ENCODE measurements at regions not wholly inside any gene's neighbourhood (a gene's known extent, or its start where the extent isn't known, plus 50 kb on each side); places are given as distances from the start of the nearest gene placed in this dataset.
"Not testable (repeated sequence)": the region's sequence is repeated elsewhere in the genome, so short reads cannot be mapped to it uniquely, and the experiment has no call there.

- DNase-seq, result no peak
Observed at GRCh38 chr10:29714096-29714874, 79.5 kb upstream of the SVIL start.

DNA sequence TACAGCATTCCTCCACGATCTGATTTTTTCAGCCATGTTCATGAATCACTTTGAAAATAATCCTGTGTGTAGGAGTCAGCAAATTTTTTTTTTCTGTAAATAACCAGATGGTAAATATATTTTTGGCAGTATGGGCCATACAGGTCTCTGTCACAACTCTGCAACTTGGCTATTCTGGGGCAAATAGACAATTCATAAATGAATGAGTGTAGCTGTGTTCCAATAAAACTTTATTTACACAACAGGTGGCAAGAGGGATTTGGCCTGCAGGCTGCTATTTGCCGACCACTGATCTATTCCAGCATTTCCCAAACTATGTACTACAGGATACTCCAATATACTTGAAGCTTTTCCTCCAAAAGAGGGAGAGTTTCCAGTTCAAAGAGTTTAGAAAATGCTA is 78.7 kb upstream of the SVIL start:
- no peak for DNase-seq

DNA sequence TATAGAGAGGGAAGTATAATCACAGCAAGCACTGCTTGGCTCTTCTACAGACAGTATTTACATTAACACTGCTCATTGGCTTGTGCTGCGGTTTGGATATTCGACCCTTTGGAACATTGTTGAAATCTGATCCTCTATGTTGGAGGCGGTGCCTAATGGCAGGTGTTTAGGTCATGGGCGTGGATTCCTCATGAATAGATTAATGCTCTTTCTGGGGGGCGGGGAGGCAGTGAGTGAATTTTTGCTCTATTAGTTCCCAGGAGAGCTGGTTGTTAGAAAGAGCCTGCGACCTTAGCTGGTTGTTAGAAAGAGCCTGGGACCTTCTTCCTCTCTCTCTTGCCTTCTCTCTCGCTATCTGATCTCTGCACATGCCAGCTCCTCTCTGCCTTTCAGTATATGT is 77.3 kb upstream of the SVIL start:
- DNase-seq, result no peak

DNA sequence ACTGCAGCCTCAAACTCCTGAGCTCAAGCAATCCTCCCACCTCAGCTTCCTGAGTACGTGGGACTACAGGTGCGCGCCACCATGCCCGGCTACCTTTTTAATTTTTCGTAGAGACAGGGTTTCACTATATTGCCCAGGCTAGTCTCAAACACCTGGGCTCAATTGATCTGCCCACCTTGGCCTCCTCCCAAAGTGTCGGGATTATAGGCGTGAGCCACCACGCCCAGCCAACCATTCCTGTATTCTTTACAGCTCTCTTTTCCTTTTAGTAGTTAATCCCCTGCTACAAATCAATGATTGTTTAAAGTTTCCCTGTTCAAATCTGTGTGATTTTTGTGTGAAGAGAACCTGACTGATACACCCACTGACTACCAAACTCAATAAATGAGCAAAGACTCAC is 75.4 kb upstream of the SVIL start:
- DNase-seq, result no peak

DNA sequence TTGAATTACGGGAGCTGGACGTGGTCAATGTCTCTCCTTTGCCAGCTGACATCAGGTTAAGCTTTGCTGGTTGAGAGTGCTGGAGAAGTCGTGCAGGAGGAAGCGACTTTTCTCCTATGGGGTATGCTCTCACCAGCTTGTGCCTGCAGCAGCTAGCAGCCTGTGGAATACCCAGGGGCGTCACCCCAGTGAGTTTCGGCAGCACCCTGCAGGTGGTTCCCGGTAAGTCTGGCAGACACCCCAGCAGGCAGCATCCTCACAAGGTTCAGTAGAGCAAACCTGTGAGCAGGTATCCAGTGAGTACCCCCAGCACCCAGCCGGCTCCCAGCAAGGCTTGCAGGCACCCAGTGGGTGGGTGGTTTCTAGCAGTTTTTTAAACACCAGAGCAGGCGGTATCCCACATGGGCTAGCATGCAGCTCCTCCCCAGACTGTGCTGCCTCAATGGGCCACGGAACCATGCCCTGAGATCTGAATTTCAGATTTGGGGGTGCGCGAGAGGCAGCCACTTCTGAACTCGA is 74.8 kb upstream of the SVIL start:
- no peak for DNase-seq

GRCh38 chr10:29703271-29703670 is 68.5 kb upstream of the SVIL start:
- no peak for DNase-seq

GRCh38 chr10:29702273-29703164 is 67.7 kb upstream of the SVIL start:
- no peak for DNase-seq

- no peak for DNase-seq
Observed at GRCh38 chr10:29701306-29701705, 66.5 kb upstream of the SVIL start.

DNA sequence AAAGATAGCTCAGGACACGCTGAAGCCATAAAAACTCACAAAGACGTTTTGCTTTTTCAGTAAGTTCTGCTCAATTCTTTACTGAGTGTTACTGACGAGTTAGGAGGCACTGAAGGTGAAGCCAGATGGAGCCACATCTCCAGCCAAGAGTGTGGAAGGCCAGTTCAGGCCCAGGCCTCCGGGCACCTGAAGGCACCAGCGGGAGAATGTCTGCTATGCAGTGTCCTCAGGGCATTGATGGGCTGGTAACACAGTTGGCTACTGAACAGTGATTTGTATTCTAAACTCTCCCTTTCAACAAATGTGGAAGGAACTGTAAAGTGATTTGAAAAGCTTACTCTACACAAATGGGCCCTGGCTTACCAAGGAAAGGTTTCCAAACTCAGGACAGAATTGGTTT is 64.8 kb upstream of the SVIL start:
- DNase-seq, result no peak

DNA sequence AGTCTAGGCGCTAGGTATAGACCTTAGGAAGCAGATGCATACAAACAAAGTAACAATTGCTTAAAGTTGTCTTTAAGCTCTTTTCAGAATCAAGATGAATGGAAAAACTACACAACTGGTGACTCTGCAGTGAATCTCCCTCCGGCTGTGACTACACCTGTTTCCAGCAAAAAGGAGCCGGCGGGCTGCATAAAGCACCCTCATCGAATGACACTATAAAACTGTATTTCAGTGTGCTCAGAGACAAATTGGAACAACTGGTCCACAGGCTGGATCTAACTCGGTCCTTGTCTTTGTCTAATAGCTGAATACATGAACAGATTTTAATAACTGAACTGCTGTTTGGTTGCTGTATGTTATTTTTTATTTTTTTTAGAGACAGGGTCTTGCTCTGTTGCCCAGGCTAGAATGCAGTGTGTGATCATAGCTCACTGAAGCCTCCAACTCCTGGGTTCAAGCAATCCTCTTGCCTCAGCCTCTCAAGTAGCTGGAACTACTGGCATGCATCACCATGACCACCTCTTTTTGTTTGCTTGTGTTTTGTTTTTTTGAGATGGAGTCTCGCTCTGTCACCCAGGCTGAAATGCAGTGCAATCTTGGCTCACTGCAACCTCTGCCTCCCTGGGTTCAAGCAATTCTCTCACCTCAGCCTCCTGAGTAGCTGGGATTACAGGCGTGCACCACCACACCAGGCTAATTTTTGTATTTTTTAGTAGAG is 64.2 kb upstream of the SVIL start:
- DNase-seq, result no peak

DNA sequence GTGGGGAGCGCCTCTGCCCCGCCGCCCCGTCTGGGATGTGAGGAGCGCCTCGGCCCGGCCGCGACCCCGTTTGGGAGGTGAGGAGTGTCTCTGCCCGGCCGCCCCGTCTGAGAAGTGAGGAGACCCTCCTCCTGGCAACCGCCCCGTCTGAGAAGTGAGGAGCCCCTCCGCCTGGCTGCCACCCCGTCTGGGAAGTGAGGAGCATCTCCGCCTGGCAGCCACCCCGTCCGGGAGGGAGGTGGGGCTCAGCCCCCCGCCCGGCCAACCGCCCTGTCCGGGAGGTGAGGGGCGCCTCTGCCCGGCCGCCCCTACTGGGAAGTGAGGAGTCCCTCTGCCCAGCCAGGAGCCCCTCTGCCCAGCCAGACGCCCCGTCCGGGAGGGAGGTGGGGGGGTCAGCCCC is 61.8 kb upstream of the SVIL start:
- not testable (repeated sequence) for DNase-seq

DNA sequence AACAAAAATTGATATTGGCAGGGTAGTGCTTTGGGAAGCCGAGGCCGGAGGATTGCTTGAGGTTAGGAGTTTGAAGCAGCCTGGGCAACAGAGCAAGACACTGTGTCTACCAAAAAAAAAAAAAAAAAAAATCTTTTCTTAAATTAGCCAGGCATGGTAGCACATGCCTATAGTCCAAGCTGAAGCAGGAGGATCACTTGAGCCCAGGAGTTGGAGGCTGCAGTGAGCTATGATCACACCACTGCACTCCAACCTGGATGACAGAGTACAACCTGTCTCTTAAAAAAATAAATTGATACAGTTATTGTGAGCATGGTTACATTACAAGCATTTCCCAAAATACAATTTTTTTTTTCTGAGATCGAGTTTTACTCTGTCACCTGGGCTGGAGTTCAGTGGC is 59.4 kb upstream of the SVIL start:
- DNase-seq, result no peak

- no peak for DNase-seq
Observed at GRCh38 chr10:29692121-29692539, 57.4 kb upstream of the SVIL start.

DNA sequence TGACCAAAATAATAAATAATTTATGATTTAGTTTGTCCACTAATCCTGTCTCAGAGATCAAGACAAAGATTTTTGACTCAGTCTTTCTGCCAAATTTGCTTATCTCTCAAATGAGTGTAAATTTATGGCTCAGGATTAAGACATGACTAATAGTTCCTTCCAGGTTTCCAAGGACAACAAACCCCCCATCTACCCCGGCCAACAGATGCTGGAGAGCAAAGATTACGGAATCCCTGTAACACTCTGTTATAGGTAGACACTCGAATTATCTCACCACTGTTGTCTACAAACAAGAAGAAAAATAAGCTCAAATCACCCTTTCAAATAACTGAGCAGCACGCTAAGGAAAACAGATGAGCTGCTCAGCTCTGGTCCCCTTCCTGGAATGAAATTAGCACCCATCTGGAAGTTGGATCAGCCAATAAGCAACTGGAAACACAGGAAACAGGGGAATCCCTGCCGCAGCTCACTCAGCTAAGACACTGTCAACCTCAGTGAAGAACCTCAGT is 56.8 kb upstream of the SVIL start:
- no peak for DNase-seq

GRCh38 chr10:29689001-29689400 is 54.2 kb upstream of the SVIL start:
- DNase-seq, result peak in 1 of 2 donors; percentile 1

- no peak for DNase-seq
Observed at GRCh38 chr10:29688230-29688661, 53.5 kb upstream of the SVIL start.

- no peak for DNase-seq
Observed at GRCh38 chr10:29687421-29688164, 52.8 kb upstream of the SVIL start.

DNA sequence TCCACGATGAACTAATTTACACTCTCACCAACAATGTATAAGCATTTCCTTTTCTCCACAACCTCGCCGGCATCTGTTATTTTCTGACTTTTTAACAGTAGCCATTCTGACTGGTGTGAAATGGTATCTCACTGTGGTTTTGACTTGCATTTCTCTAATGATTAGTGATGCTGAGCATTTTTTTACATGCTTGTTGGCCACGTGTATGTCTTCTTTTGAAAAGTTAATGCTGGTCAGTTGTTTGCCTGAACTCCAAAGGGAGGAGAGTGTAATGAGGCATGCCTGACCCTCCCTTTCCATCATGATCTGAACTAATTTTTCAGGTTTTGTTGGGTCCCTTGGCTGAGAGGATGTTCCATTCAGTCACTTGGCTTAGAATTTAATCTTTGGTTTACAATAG is 50.7 kb upstream of the SVIL start:
- DNase-seq, result no peak
